ENCODE measurements at regions not wholly inside any gene's neighbourhood (a gene's known extent, or its start where the extent isn't known, plus 50 kb on each side); places are given as distances from the start of the nearest gene placed in this dataset.
"Not testable (repeated sequence)": the region's sequence is repeated elsewhere in the genome, so short reads cannot be mapped to it uniquely, and the experiment has no call there.

- no peak for FAIRE-seq
Measured at GRCh38 chr3:161905520-161906132, 409.0 kb downstream of the OTOL1 start.

GRCh38 chr3:161913786-161914389 lies 417.3 kb downstream of the OTOL1 start:
- peak; percentile 83 for DNase-seq (ENCODE audit: low spot score)
- FAIRE-seq: peak; percentile 97

More at GRCh38 chr3:161905520-161906132, 409.0 kb downstream of the OTOL1 start:
- DNase-seq (ENCODE audit: low spot score): no peak

GRCh38 chr3:161914703-161915417 lies 418.3 kb downstream of the OTOL1 start:
- no peak for FAIRE-seq

GRCh38 chr3:161915418-161915750 lies 418.8 kb downstream of the OTOL1 start:
- FAIRE-seq (no peak), DNase-seq (ENCODE audit: low spot score) (no peak)

More at GRCh38 chr3:161914703-161915417, 418.3 kb downstream of the OTOL1 start:
- DNase-seq (ENCODE audit: low spot score): peak; percentile 83

GRCh38 chr3:161920196-161920595 lies 423.6 kb downstream of the OTOL1 start:
- no peak for DNase-seq (ENCODE audit: low spot score)
- no peak for FAIRE-seq

- DNase-seq (ENCODE audit: low spot score) (no peak), FAIRE-seq (no peak)
Measured at GRCh38 chr3:161925749-161926360, 429.2 kb downstream of the OTOL1 start.

- no peak for DNase-seq (ENCODE audit: low spot score)
Measured at GRCh38 chr3:161927131-161927530, 430.5 kb downstream of the OTOL1 start.

GRCh38 chr3:161939918-161940620 lies 443.5 kb downstream of the OTOL1 start:
- no peak for FAIRE-seq
- DNase-seq (ENCODE audit: low spot score): no peak

More at GRCh38 chr3:161927131-161927530, 430.5 kb downstream of the OTOL1 start:
- no peak for FAIRE-seq

GRCh38 chr3:161940621-161940965 lies 444.0 kb downstream of the OTOL1 start:
- no peak for FAIRE-seq
- no peak for DNase-seq (ENCODE audit: low spot score)

GRCh38 chr3:161941891-161942290 lies 445.3 kb downstream of the OTOL1 start:
- FAIRE-seq (no peak), DNase-seq (ENCODE audit: low spot score) (no peak)

GRCh38 chr3:161943801-161944345 lies 447.3 kb downstream of the OTOL1 start:
- DNase-seq (ENCODE audit: low spot score); FAIRE-seq: not testable (repeated sequence)

- FAIRE-seq (no peak), DNase-seq (ENCODE audit: low spot score) (no peak)
Measured at GRCh38 chr3:161946443-161946960, 449.9 kb downstream of the OTOL1 start.

GRCh38 chr3:161950318-161950868 lies 453.8 kb downstream of the OTOL1 start:
- DNase-seq (ENCODE audit: low spot score) (no peak), FAIRE-seq (no peak)

GRCh38 chr3:161957467-161957866 lies 460.9 kb downstream of the OTOL1 start:
- FAIRE-seq: no peak
- DNase-seq (ENCODE audit: low spot score): no peak

GRCh38 chr3:161964857-161965256 lies 468.2 kb downstream of the OTOL1 start:
- FAIRE-seq: no peak
- DNase-seq (ENCODE audit: low spot score): no peak

- FAIRE-seq (no peak), DNase-seq (ENCODE audit: low spot score) (no peak)
Measured at GRCh38 chr3:161969867-161970266, 473.3 kb downstream of the OTOL1 start.

GRCh38 chr3:161975201-161975600 lies 478.6 kb downstream of the OTOL1 start:
- no peak for DNase-seq (ENCODE audit: low spot score)

GRCh38 chr3:161977063-161977462 lies 480.5 kb downstream of the OTOL1 start:
- peak; percentile 16 for DNase-seq (ENCODE audit: low spot score)
- no peak for FAIRE-seq

More at GRCh38 chr3:161975201-161975600, 478.6 kb downstream of the OTOL1 start:
- no peak for FAIRE-seq

GRCh38 chr3:161977850-161978249 lies 481.2 kb downstream of the OTOL1 start:
- DNase-seq (ENCODE audit: low spot score) (no peak), FAIRE-seq (no peak)

- FAIRE-seq: no peak
- no peak for DNase-seq (ENCODE audit: low spot score)
Measured at GRCh38 chr3:161987933-161988332, 491.3 kb downstream of the OTOL1 start.

- FAIRE-seq (peak; percentile 49), DNase-seq (ENCODE audit: low spot score) (peak; percentile 38)
Measured at GRCh38 chr3:161989012-161989411, 492.4 kb downstream of the OTOL1 start.

Data from RCC 7860 (cell line).